ENCODE measurements at regions not wholly inside any gene's neighbourhood (a gene's known extent, or its start where the extent isn't known, plus 50 kb on each side); places are given as distances from the start of the nearest gene placed in this dataset.

DNA sequence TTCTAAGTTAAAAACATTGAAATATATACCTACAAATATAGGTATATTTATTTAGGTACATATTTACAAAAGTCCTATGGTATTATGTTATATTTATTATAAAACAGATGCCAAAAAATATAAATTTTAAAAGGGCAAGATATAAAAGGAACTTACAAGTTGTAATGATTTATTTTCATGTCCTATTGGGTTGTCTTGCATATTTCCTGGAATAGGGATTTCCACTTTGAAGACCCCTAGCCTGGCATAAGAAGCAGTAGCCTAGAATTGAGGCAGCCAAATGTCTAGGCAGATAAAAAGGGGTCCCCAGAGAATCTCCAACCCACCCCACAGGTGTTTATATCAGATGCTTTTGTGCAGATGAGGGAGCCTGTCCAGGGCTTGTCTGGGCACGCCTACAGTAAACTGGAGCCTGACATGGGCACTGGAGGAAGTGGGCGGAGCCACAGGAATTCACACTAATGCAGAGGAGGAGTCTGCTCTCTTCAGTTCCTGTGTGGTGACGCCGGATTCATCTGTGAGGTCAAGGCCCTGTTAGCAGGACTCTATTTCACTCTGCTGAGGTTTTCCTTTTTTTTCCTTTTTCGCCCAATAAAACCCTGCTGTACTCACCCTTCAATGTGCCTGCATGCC lies 1088.9 kb upstream of the PIK3C3 start (continued):
- TF ChIP-seq CREB1 (CRISPR knock-in tag; IDR thresholded peaks at IDR 0.05; ENCODE audit: low read depth) (no peak), EZH2 (IDR thresholded peaks at IDR 0.05; ENCODE audit: low read depth, unreplicated experiment) (no peak), NANOG (IDR thresholded peaks at IDR 0.05; ENCODE audit: borderline replicate concordance) (no peak), ZNF331 (CRISPR knock-in tag; IDR thresholded peaks at IDR 0.05; ENCODE audit: low read depth) (no peak)
- TF ChIP-seq, protein P1, sequence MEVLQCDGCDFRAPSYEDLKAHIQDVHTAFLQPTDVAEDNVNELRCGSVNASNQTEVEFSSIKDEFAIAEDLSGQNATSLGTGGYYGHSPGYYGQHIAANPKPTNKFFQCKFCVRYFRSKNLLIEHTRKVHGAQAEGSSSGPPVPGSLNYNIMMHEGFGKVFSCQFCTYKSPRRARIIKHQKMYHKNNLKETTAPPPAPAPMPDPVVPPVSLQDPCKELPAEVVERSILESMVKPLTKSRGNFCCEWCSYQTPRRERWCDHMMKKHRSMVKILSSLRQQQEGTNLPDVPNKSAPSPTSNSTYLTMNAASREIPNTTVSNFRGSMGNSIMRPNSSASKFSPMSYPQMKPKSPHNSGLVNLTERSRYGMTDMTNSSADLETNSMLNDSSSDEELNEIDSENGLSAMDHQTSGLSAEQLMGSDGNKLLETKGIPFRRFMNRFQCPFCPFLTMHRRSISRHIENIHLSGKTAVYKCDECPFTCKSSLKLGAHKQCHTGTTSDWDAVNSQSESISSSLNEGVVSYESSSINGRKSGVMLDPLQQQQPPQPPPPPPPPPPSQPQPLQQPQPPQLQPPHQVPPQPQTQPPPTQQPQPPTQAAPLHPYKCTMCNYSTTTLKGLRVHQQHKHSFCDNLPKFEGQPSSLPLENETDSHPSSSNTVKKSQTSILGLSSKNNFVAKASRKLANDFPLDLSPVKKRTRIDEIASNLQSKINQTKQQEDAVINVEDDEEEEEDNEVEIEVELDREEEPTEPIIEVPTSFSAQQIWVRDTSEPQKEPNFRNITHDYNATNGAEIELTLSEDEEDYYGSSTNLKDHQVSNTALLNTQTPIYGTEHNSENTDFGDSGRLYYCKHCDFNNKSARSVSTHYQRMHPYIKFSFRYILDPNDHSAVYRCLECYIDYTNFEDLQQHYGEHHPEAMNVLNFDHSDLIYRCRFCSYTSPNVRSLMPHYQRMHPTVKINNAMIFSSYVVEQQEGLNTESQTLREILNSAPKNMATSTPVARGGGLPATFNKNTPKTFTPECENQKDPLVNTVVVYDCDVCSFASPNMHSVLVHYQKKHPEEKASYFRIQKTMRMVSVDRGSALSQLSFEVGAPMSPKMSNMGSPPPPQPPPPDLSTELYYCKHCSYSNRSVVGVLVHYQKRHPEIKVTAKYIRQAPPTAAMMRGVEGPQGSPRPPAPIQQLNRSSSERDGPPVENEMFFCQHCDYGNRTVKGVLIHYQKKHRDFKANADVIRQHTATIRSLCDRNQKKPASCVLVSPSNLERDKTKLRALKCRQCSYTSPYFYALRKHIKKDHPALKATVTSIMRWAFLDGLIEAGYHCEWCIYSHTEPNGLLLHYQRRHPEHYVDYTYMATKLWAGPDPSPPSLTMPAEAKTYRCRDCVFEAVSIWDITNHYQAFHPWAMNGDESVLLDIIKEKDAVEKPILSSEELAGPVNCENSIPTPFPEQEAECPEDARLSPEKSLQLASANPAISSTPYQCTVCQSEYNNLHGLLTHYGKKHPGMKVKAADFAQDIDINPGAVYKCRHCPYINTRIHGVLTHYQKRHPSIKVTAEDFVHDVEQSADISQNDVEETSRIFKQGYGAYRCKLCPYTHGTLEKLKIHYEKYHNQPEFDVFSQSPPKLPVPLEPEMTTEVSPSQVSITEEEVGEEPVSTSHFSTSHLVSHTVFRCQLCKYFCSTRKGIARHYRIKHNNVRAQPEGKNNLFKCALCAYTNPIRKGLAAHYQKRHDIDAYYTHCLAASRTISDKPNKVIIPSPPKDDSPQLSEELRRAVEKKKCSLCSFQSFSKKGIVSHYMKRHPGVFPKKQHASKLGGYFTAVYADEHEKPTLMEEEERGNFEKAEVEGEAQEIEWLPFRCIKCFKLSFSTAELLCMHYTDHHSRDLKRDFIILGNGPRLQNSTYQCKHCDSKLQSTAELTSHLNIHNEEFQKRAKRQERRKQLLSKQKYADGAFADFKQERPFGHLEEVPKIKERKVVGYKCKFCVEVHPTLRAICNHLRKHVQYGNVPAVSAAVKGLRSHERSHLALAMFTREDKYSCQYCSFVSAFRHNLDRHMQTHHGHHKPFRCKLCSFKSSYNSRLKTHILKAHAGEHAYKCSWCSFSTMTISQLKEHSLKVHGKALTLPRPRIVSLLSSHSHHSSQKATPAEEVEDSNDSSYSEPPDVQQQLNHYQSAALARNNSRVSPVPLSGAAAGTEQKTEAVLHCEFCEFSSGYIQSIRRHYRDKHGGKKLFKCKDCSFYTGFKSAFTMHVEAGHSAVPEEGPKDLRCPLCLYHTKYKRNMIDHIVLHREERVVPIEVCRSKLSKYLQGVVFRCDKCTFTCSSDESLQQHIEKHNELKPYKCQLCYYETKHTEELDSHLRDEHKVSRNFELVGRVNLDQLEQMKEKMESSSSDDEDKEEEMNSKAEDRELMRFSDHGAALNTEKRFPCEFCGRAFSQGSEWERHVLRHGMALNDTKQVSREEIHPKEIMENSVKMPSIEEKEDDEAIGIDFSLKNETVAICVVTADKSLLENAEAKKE (CRISPR knock-in tag; IDR thresholded peaks at IDR 0.05): no peak

DNA sequence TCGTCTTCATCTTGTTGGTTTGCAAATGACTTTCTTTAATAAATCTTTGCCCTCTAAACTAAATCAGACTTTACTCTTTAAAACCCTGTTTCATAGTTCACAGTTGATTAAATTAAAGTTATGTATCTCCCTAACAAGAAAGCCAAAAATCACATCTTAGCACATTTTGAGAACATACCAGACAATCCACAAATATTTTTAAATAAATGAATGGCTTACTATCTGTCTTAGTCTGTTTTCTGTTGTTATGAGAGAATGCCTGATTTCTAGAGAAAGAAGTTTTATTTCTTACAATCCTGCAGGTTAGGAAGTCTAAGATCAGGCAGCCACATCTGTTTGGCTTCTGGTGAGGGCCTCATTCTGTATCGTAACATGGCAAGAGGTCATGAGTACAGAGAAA lies 1090.2 kb upstream of the PIK3C3 start:
- H3K4me3 Mint-ChIP-seq: no peak overlapping the region
- no peak overlapping the region for H3K27ac ChIP-seq (ENCODE audit: low read depth)
- no peaks in the 10 kb centered on the region for H3K36me3 ChIP-seq (ENCODE audit: insufficient read depth)
- H3K27ac Mint-ChIP-seq: no peak overlapping the region
- H3K79me2 ChIP-seq (replicated peaks; ENCODE audit: insufficient read depth): no peaks in the 10 kb centered on the region
- peaks cover 8% of the 10 kb centered on the region for H3K36me3 Mint-ChIP-seq (ENCODE audit: low read depth)
- H3K4me1 Mint-ChIP-seq: peaks cover 4% of the 10 kb centered on the region; the same call in 1 of the 3 replicates
- no peak overlapping the region for H3K4me3 ChIP-seq
- no peak overlapping the region for H3K4me2 ChIP-seq
- H2AFZ ChIP-seq: no peak overlapping the region
- no peaks in the 10 kb centered on the region for H4K20me1 ChIP-seq (replicated peaks; ENCODE audit: insufficient read depth)
- H3K27me3 ChIP-seq (ENCODE audit: insufficient read depth): no peaks in the 10 kb centered on the region
- no peaks in the 10 kb centered on the region for H3K27me3 Mint-ChIP-seq (ENCODE audit: insufficient read depth, low read depth, poor library complexity)
- no peaks in the 10 kb centered on the region; the same call in 1 of the 2 replicates for H3K9me2 ChIP-seq (ENCODE audit: insufficient read depth)
- no peak for DNase-seq (ENCODE audit: low spot score)
- ATAC-seq: no peak
- no peaks in the 10 kb centered on the region for H3F3A ChIP-seq (replicated peaks; ENCODE audit: low read depth)
- peaks cover 7% of the 10 kb centered on the region for H3K9me3 Mint-ChIP-seq
- H3K4me1 ChIP-seq (ENCODE audit: insufficient read depth): no peaks in the 10 kb centered on the region; the same call in 1 of the 2 replicates
- TF ChIP-seq EZH2phosphoT487 (IDR thresholded peaks at IDR 0.05; ENCODE audit: unreplicated experiment) (no peak), STAT1 (IDR thresholded peaks at IDR 0.05; ENCODE audit: unreplicated experiment) (no peak), EZH2 (IDR thresholded peaks at IDR 0.05; ENCODE audit: low read depth, unreplicated experiment) (no peak), ZNF114 (CRISPR knock-in tag; IDR thresholded peaks at IDR 0.05) (no peak)
- TF ChIP-seq, protein P2, sequence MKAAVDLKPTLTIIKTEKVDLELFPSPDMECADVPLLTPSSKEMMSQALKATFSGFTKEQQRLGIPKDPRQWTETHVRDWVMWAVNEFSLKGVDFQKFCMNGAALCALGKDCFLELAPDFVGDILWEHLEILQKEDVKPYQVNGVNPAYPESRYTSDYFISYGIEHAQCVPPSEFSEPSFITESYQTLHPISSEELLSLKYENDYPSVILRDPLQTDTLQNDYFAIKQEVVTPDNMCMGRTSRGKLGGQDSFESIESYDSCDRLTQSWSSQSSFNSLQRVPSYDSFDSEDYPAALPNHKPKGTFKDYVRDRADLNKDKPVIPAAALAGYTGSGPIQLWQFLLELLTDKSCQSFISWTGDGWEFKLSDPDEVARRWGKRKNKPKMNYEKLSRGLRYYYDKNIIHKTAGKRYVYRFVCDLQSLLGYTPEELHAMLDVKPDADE (IDR thresholded peaks at IDR 0.05): no peak
- TF ChIP-seq, protein P3, sequence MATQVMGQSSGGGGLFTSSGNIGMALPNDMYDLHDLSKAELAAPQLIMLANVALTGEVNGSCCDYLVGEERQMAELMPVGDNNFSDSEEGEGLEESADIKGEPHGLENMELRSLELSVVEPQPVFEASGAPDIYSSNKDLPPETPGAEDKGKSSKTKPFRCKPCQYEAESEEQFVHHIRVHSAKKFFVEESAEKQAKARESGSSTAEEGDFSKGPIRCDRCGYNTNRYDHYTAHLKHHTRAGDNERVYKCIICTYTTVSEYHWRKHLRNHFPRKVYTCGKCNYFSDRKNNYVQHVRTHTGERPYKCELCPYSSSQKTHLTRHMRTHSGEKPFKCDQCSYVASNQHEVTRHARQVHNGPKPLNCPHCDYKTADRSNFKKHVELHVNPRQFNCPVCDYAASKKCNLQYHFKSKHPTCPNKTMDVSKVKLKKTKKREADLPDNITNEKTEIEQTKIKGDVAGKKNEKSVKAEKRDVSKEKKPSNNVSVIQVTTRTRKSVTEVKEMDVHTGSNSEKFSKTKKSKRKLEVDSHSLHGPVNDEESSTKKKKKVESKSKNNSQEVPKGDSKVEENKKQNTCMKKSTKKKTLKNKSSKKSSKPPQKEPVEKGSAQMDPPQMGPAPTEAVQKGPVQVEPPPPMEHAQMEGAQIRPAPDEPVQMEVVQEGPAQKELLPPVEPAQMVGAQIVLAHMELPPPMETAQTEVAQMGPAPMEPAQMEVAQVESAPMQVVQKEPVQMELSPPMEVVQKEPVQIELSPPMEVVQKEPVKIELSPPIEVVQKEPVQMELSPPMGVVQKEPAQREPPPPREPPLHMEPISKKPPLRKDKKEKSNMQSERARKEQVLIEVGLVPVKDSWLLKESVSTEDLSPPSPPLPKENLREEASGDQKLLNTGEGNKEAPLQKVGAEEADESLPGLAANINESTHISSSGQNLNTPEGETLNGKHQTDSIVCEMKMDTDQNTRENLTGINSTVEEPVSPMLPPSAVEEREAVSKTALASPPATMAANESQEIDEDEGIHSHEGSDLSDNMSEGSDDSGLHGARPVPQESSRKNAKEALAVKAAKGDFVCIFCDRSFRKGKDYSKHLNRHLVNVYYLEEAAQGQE (IDR thresholded peaks at IDR 0.05; ENCODE audit: unreplicated experiment): no peak

All from GM23338 (cell line).